K562 (cell line): ENCODE measurements at regions not wholly inside any gene's neighbourhood (a gene's known extent, or its start where the extent isn't known, plus 50 kb on each side); places are given as distances from the start of the nearest gene placed in this dataset.

ENCODE experiments used
- GTF2A2 ChIP-seq: IDR thresholded peaks from 2 replicates; pipeline ENCODE4 v1.6.1; 2016; ENCODE audit warnings: mild to moderate bottlenecking, missing genetic modification characterization, missing compliant biosample characterization
- HDAC6 ChIP-seq: IDR thresholded peaks from 2 replicates; pipeline ENCODE4 v1.6.1; 2012; ENCODE audit warnings: low read depth, mild to moderate bottlenecking, control low read depth, inconsistent platforms, low read length, moderate library complexity
- KDM5B ChIP-seq: fragments of 200-600 bp; sonication (generic); IDR thresholded peaks from 2 replicates; pipeline ENCODE4 v1.6.1; 2012; ENCODE audit warnings: low read depth, mild to moderate bottlenecking, moderate library complexity, low read length, control low read depth, inconsistent platforms; ENCODE audit not compliant: insufficient replicate concordance
- TBP ChIP-seq: optimal IDR thresholded peaks from 2 replicates; pipeline ENCODE3; 2011; ENCODE audit warnings: low read depth, low read length, improper control_type of control experiment

DNA sequence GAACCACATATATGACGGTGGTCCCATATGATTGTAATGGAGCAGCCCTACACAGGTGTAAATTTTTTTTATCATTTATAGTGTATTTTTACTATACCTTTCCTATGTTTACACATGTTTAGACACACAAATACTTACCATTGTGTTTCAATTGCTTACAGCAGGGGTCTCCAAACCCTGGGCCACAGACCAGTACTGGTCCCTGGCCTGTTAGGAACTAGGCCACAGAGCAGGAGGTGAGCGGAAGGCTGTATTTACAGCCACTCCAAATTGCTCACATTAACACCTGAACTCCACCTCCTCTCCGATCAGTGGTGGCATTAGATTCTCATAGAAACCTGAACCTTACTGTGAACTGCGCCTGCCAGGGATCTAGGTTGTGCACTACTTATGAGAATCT, 201.8 kb upstream of the NDST4 start:
- no peak for TF ChIP-seq KDM5B
- TF ChIP-seq GTF2A2 (tag) = no peak
- no peak for TF ChIP-seq HDAC6
- no peak for TF ChIP-seq TBP
